HepG2 (cell line): ENCODE measurements at regions not wholly inside any gene's neighbourhood (a gene's known extent, or its start where the extent isn't known, plus 50 kb on each side); places are given as distances from the start of the nearest gene placed in this dataset.

Source experiments
- AKNA ChIP-seq: sonication (generic); formaldehyde crosslinking; IDR thresholded peaks from 2 replicates; pipeline ENCODE4 v1.4.0; 2020; ENCODE audit warnings: missing genetic modification reagents, borderline replicate concordance
- ASH2L ChIP-seq: fragments of 300-600, 200-600 bp; sonication (generic); IDR thresholded peaks from 2 replicates; pipeline ENCODE4 v1.7.0; 2017; ENCODE audit warnings: low read depth, mild to moderate bottlenecking, moderate library complexity, mixed read lengths, low read length; ENCODE audit not compliant: insufficient read length
- DPF2 ChIP-seq: sonication (generic); formaldehyde crosslinking; IDR thresholded peaks from 2 replicates; pipeline ENCODE4 v1.4.0; 2020; ENCODE audit warnings: mild to moderate bottlenecking, low read depth, missing genetic modification reagents, borderline replicate concordance
- FOSL2 ChIP-seq: sonication (generic); formaldehyde crosslinking; IDR thresholded peaks from 2 replicates; pipeline ENCODE4 v1.4.0; 2020; ENCODE audit warnings: missing genetic modification reagents
- HMG20A ChIP-seq: IDR thresholded peaks from 2 replicates; pipeline ENCODE4 v1.6.1; 2016; ENCODE audit warnings: borderline replicate concordance
- ISX ChIP-seq: sonication (generic); formaldehyde crosslinking; conservative IDR thresholded peaks from 2 replicates; pipeline ENCODE4 v1.5.0; 2020; ENCODE audit warnings: missing genetic modification reagents
- KAT8 ChIP-seq: IDR thresholded peaks from 2 replicates; pipeline ENCODE4 v1.6.1; 2016; ENCODE audit warnings: missing genetic modification reagents, missing compliant biosample characterization
- KMT2A ChIP-seq: sonication (generic); formaldehyde crosslinking; IDR thresholded peaks from 2 replicates; pipeline ENCODE4 v1.4.0; 2020; ENCODE audit warnings: missing genetic modification reagents
- NFKB2 ChIP-seq: sonication (generic); formaldehyde crosslinking; IDR thresholded peaks from 2 replicates; pipeline ENCODE4 v1.4.0; 2020; ENCODE audit warnings: missing genetic modification reagents, borderline replicate concordance
- RAD51 ChIP-seq: fragments of 450-650 bp; IDR thresholded peaks from 2 replicates; pipeline ENCODE4 v1.6.1; 2016; ENCODE audit warnings: borderline replicate concordance
- SMAD9 ChIP-seq: sonication (generic); formaldehyde crosslinking; IDR thresholded peaks from 2 replicates; pipeline ENCODE4 v1.5.1; 2020; ENCODE audit warnings: mild to moderate bottlenecking, missing genetic modification reagents
- SMARCC2 ChIP-seq: fragments of 450-650 bp; IDR thresholded peaks from 2 replicates; pipeline ENCODE4 v1.6.1; 2017; ENCODE audit warnings: antibody characterized with exemption, mild to moderate bottlenecking
- XRCC5 ChIP-seq: fragments of 200-400 bp; formaldehyde crosslinking; optimal IDR thresholded peaks from 2 replicates; pipeline ENCODE3; 2017; ENCODE audit warnings: mild to moderate bottlenecking, low read length
- ZBTB2 ChIP-seq: sonication (generic); formaldehyde crosslinking; IDR thresholded peaks from 2 replicates; pipeline ENCODE4 v1.8.0; 2022; ENCODE audit warnings: low read depth, missing genetic modification reagents
- ZBTB8A ChIP-seq: sonication (generic); formaldehyde crosslinking; IDR thresholded peaks from 2 replicates; pipeline ENCODE4 v1.4.0; 2020; ENCODE audit warnings: mild to moderate bottlenecking, low read depth, missing genetic modification reagents, borderline replicate concordance
- ZNF160 ChIP-seq: sonication (generic); formaldehyde crosslinking; IDR thresholded peaks from 2 replicates; pipeline ENCODE4 v1.8.0; 2022; ENCODE audit warnings: mild to moderate bottlenecking, inconsistent platforms, missing genetic modification reagents
- ZNF18 ChIP-seq: sonication (generic); formaldehyde crosslinking; IDR thresholded peaks from 2 replicates; pipeline ENCODE4 v1.8.0; 2022; ENCODE audit warnings: mild to moderate bottlenecking, missing genetic modification reagents; ENCODE audit not compliant: insufficient replicate concordance
- ZNF205 ChIP-seq: IDR thresholded peaks from 2 replicates; pipeline ENCODE4 v1.6.1; 2018; ENCODE audit warnings: missing biosample characterization, missing genetic modification reagents
- ZNF513 ChIP-seq: sonication (generic); formaldehyde crosslinking; conservative IDR thresholded peaks from 2 replicates; pipeline ENCODE4 v1.5.0; 2020; ENCODE audit warnings: missing genetic modification reagents
- ZNF546 ChIP-seq: sonication (generic); formaldehyde crosslinking; conservative IDR thresholded peaks from 2 replicates; pipeline ENCODE4 v1.8.1; 2023; ENCODE audit warnings: mild to moderate bottlenecking, missing genetic modification reagents
- ZNF552 ChIP-seq: sonication (generic); formaldehyde crosslinking; IDR thresholded peaks from 2 replicates; pipeline ENCODE4 v1.9.0; 2022; ENCODE audit warnings: missing genetic modification reagents, mild to moderate bottlenecking, borderline replicate concordance
- ZNF83 ChIP-seq: sonication (generic); formaldehyde crosslinking; IDR thresholded peaks from 2 replicates; pipeline ENCODE4 v1.4.0; 2020; ENCODE audit warnings: missing genetic modification reagents, mild to moderate bottlenecking, borderline replicate concordance

- TF ChIP-seq FOSL2 (CRISPR knock-in tag) (no peak), ZNF83 (no peak), NFKB2 (CRISPR knock-in tag) (no peak), KMT2A (CRISPR knock-in tag) (no peak), ZBTB8A (CRISPR knock-in tag) (no peak), DPF2 (CRISPR knock-in tag) (0 out of 2 replicates have a peak, but pooled peaks have one; percentile 26), ZNF552 (no peak), ZBTB2 (CRISPR knock-in tag) (no peak), RAD51 (no peak), SMAD9 (CRISPR knock-in tag) (no peak), AKNA (no peak), ZNF18 (CRISPR knock-in tag) (no peak), XRCC5 (no peak), HMG20A (CRISPR knock-in tag) (peak; percentile 70), ZNF546 (no peak), ASH2L (peak; percentile 42), ZNF205 (CRISPR knock-in tag) (peak; percentile 72; the same call in 1 of the 2 replicates), ZNF160 (CRISPR knock-in tag) (no peak), KAT8 (CRISPR knock-in tag) (peak; percentile 40; the same call in 1 of the 2 replicates), ISX (CRISPR knock-in tag) (no peak), ZNF513 (CRISPR knock-in tag) (no peak), SMARCC2 (no peak)
Observed at GRCh38 chr3:65291448-65292125, 603.8 kb upstream of the ADAMTS9 start (continued).
